Activated CD8-positive, alpha-beta T cell treated with anti-CD3 and anti-CD28 coated beads for 36 hours (primary cell): ENCODE measurements at regions not wholly inside any gene's neighbourhood (a gene's known extent, or its start where the extent isn't known, plus 50 kb on each side); places are given as distances from the start of the nearest gene placed in this dataset.
"Not testable (repeated sequence)": the region's sequence is repeated elsewhere in the genome, so short reads cannot be mapped to it uniquely, and the experiment has no call there.

Experiments used
- ATAC-seq: fragments of 200-7000 bp; cut with Tn5 transposase; one replicate; pipeline ENCODE4 v1.10.0; 2021; ENCODE audit warnings: mild to moderate bottlenecking, moderate library complexity
- CTCF ChIA-PET: fragments of 350-600 bp; sonication (Branson Sonifier 250); formaldehyde crosslinking; loops from one replicate; lab custom pipeline; 2021; ENCODE audit warnings: antibody characterized with exemption; lab: Charles Lee
- POLR2A ChIA-PET: fragments of 350-600 bp; sonication (Branson Sonifier 250); formaldehyde crosslinking; loops from one replicate; lab custom pipeline; 2021; ENCODE audit warnings: antibody characterized with exemption; lab: Charles Lee
- DNase-seq: peaks from one replicate; pipeline ENCODE4 v3.0.0-alpha.2; 2020
- H3K27ac Mint-ChIP-seq: one replicate; pipeline ENCODE4 v1.8.0; 2021; ENCODE audit warnings: mild to moderate bottlenecking, mixed read lengths
- H3K27me3 Mint-ChIP-seq: one replicate; pipeline ENCODE4 v1.8.0; 2021; ENCODE audit warnings: mixed read lengths
- H3K36me3 Mint-ChIP-seq: one replicate; pipeline ENCODE4 v1.8.0; 2021; ENCODE audit warnings: low read depth, mixed read lengths
- H3K4me1 Mint-ChIP-seq: one replicate; pipeline ENCODE4 v1.8.0; 2021; ENCODE audit warnings: low read depth, mixed read lengths
- H3K4me3 Mint-ChIP-seq: one replicate; pipeline ENCODE4 v1.8.0; 2021; ENCODE audit warnings: mild to moderate bottlenecking, moderate library complexity, mixed read lengths
- H3K9me3 Mint-ChIP-seq: one replicate; pipeline ENCODE4 v1.8.0; 2021; ENCODE audit warnings: mixed read lengths
- CTCF ChIP-seq: fragments of 200-600 bp; IDR thresholded peaks from one replicate; pipeline ENCODE4 v1.8.0; 2022; ENCODE audit warnings: antibody characterized with exemption, mild to moderate bottlenecking
- intact Hi-C: fragments of 100-400 bp; cut with micrococcal nuclease; formaldehyde crosslinking; loops from one replicate; pipeline ENCODE4 v1.10.0; 2022

GRCh38 chr6:78528926-78529325 lies 338.4 kb upstream of the IRAK1BP1 start:
- Mint-ChIP-seq H3K27ac (no peak overlapping the region), H3K4me1 (no peaks in the 10 kb centered on the region), H3K36me3 (no peaks in the 10 kb centered on the region), H3K4me3 (no peak overlapping the region), H3K27me3 (no peaks in the 10 kb centered on the region), H3K9me3 (no peaks in the 10 kb centered on the region)
- no peak for TF ChIP-seq CTCF
- CTCF ChIA-PET, result no interaction called here
- POLR2A ChIA-PET, result no interaction called here
- intact Hi-C loops, result no loop called here
- ATAC-seq (no peak), DNase-seq (no peak)

- H3K4me3 Mint-ChIP-seq, result no peak overlapping the region
- CTCF ChIA-PET, result no interaction called here
These were observed 337.1 kb upstream of the IRAK1BP1 start for GRCh38 chr6:78530208-78530607.

GRCh38 chr6:78533426-78533825 lies 333.9 kb upstream of the IRAK1BP1 start:
- Mint-ChIP-seq H3K36me3 (no peaks in the 10 kb centered on the region), H3K9me3 (no peaks in the 10 kb centered on the region), H3K27me3 (no peaks in the 10 kb centered on the region), H3K4me3 (no peak overlapping the region), H3K4me1 (no peaks in the 10 kb centered on the region), H3K27ac (no peak overlapping the region)
- no peak for DNase-seq
- no peak for TF ChIP-seq CTCF
- intact Hi-C loops, result no loop called here
- ChIA-PET CTCF (no interaction called here), POLR2A (no interaction called here)
- no peak for ATAC-seq

More at GRCh38 chr6:78530208-78530607, 337.1 kb upstream of the IRAK1BP1 start:
- Mint-ChIP-seq H3K27me3 (no peaks in the 10 kb centered on the region), H3K4me1 (no peaks in the 10 kb centered on the region), H3K27ac (no peak overlapping the region), H3K9me3 (no peaks in the 10 kb centered on the region), H3K36me3 (no peaks in the 10 kb centered on the region)
- intact Hi-C loops, result no loop called here
- ATAC-seq, result no peak
- no peak for DNase-seq
- POLR2A ChIA-PET, result no interaction called here
- TF ChIP-seq CTCF, result no peak

- ATAC-seq, result no peak
- H3K36me3 Mint-ChIP-seq, result no peaks in the 10 kb centered on the region
- intact Hi-C loops, result no loop called here
These were observed 333.5 kb upstream of the IRAK1BP1 start for GRCh38 chr6:78533876-78534275.

GRCh38 chr6:78538002-78538401 lies 329.3 kb upstream of the IRAK1BP1 start:
- H3K27ac Mint-ChIP-seq, result no peak overlapping the region
- H3K27me3 Mint-ChIP-seq, result no peaks in the 10 kb centered on the region
- intact Hi-C loops, result no loop called here
- no peaks in the 10 kb centered on the region for H3K4me1 Mint-ChIP-seq
- CTCF ChIA-PET, result no interaction called here
- TF ChIP-seq CTCF, result no peak
- no peaks in the 10 kb centered on the region for H3K36me3 Mint-ChIP-seq
- POLR2A ChIA-PET, result no interaction called here
- no peak for ATAC-seq
- no peaks in the 10 kb centered on the region for H3K9me3 Mint-ChIP-seq
- no peak overlapping the region for H3K4me3 Mint-ChIP-seq
- no peak for DNase-seq

More at GRCh38 chr6:78533876-78534275, 333.5 kb upstream of the IRAK1BP1 start:
- no peaks in the 10 kb centered on the region for H3K9me3 Mint-ChIP-seq
- no peak for DNase-seq
- no peak overlapping the region for H3K27ac Mint-ChIP-seq
- no peaks in the 10 kb centered on the region for H3K4me1 Mint-ChIP-seq
- TF ChIP-seq CTCF, result no peak
- no peak overlapping the region for H3K4me3 Mint-ChIP-seq
- ChIA-PET POLR2A (no interaction called here), CTCF (no interaction called here)
- H3K27me3 Mint-ChIP-seq, result no peaks in the 10 kb centered on the region

- CTCF ChIA-PET, POLR2A ChIA-PET, H3K36me3 Mint-ChIP-seq, H3K4me3 Mint-ChIP-seq, H3K4me1 Mint-ChIP-seq, H3K9me3 Mint-ChIP-seq, DNase-seq, intact Hi-C loops, H3K27ac Mint-ChIP-seq, H3K27me3 Mint-ChIP-seq, ATAC-seq: not testable (repeated sequence)
These were observed 319.7 kb upstream of the IRAK1BP1 start for GRCh38 chr6:78547636-78548035.
